Kidney (tissue), 13 donors: ENCODE measurements at regions not wholly inside any gene's neighbourhood (a gene's known extent, or its start where the extent isn't known, plus 50 kb on each side); places are given as distances from the start of the nearest gene placed in this dataset.

ENCODE experiments used
- DNase-seq, 5 donors: peaks; one replicate each; pipeline ENCODE4 v3.0.0-alpha.2; 2013 to 2020
- FAIRE-seq: peaks from 2 replicates; lab custom pipeline; 2012; peaks lifted over from hg19 to GRCh38; lab: Jason Lieb, UNC
- H3K27ac ChIP-seq, 2 donors: one replicate each; pipeline ENCODE4 v1.7.0; 2013; ENCODE audit warnings: low read depth in 2 of 2, low read length in 2 of 2, inconsistent platforms in 1 of 2
- H3K27me3 ChIP-seq: one replicate; pipeline ENCODE4 v1.7.1; 2013; ENCODE audit warnings: low read length, inconsistent platforms; ENCODE audit not compliant: control insufficient read depth, insufficient read depth
- H3K36me3 ChIP-seq, 3 donors: one replicate each; pipeline versions ENCODE4 v1.7.0 to v1.7.1; 2013; ENCODE audit warnings: low read length in 3 of 3, control low read depth in 1 of 3, inconsistent platforms in 1 of 3; ENCODE audit not compliant: insufficient read depth in 3 of 3, control insufficient read depth in 2 of 3
- H3K4me1 ChIP-seq, 3 donors: one replicate each; pipeline versions ENCODE4 v1.7.0 to v1.7.1; 2013; ENCODE audit warnings: low read length in 3 of 3, inconsistent platforms in 1 of 3, low read depth in 1 of 3; ENCODE audit not compliant: control insufficient read depth in 2 of 3, insufficient read depth in 2 of 3
- H3K4me3 ChIP-seq, 3 donors: one replicate each; pipeline versions ENCODE4 v1.7.0 to v1.8.1; 2013; ENCODE audit warnings: low read length in 3 of 3, control low read depth in 1 of 3, inconsistent platforms in 1 of 3
- H3K9ac ChIP-seq, 3 donors: one replicate each; pipeline versions ENCODE4 v1.7.0 to v1.7.1; 2013; ENCODE audit warnings: low read length in 3 of 3, control low read depth in 1 of 3, inconsistent platforms in 1 of 3
- H3K9me3 ChIP-seq, 3 donors: one replicate each; pipeline versions ENCODE4 v1.7.0 to v1.7.1; 2013; ENCODE audit warnings: low read length in 3 of 3, control low read depth in 1 of 3, inconsistent platforms in 1 of 3; ENCODE audit not compliant: control insufficient read depth in 2 of 3, insufficient read depth in 1 of 3
- CTCF ChIP-seq: IDR thresholded peaks from 3 replicates; pipeline ENCODE4 v1.5.1; 2012; ENCODE audit warnings: mild to moderate bottlenecking, moderate library complexity, borderline replicate concordance; ENCODE audit not compliant: insufficient read depth; ENCODE audit errors: extremely low read depth
- intact Hi-C: fragments of 100-400 bp; cut with DNase I; formaldehyde crosslinking; loops from one replicate; pipeline ENCODE4 v1.11.1; 2022
- donor health status: control.
- donor health status: control.
- donor health status: control.
- donor health status: control.
- donor health status: control.
- donor health status: DM: yes; HTN: yes; CAD: no.
- donor health status: Normal renal cell carcinoma (clear cell type).

DNA sequence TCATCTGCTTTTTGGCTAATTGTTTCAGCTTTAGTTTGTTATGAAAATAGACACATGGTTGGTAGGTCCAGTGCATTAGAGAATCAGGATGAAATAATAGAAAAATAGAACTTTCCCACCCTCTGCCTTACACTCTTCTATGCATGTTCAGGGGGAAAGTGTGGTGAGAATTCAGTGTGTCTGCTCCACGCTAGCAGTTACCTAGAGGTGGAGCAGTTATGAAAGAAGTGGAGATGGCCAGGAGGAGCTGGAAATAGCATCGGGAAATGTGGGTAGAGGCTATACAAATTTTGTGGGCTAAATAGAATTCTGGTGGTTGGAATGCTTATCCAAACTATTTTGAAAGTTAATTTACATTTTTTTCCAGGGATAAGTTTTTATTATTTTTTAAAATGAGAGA, 91.4 kb upstream of the MAD2L1 start:
- intact Hi-C loops, result loop anchor here (5.0 kb wide), 1 partner anchor 944 kb away; no protein-coding TSS in a partner anchor
- no peak for TF ChIP-seq CTCF
- FAIRE-seq (no peak), DNase-seq (peak in 1 of 5 donors; percentile 15)
- no peak overlapping the region for H3K27ac ChIP-seq
- H3K4me1 ChIP-seq, result no peaks in the 10 kb centered on the region
- H3K9ac ChIP-seq, result no peak overlapping the region
- no peaks in the 10 kb centered on the region for H3K9me3 ChIP-seq
- no peak overlapping the region for H3K4me3 ChIP-seq
- no peaks in the 10 kb centered on the region for H3K27me3 ChIP-seq
- no peaks in the 10 kb centered on the region for H3K36me3 ChIP-seq

DNA sequence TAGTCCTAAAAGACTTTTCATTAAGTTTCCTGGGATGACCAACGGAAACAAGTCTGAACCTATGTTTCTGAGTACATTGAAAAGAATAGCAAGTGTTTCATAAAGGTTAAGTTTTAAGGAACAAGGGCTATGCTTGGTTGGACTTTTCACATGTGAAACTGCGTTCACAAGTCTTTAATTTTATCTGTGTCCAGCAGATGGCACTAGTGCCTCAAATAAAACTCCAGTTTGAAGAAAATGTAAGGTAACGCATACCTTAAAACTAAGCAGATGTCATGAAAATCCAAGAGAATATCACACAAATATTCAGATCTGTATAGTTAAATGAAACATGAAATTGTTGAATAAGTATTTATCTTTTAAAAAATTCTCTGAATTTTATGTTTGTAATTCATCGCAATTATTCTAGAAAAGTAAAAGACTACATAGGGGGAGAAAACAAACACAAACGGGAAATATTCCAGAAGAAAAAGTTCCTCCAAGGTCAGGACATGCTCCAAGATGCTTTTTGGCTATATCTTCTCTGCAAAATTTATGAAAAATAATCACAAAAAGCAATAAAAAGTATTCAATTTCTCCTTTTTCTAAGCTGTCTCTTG, 89.6 kb upstream of the MAD2L1 start:
- TF ChIP-seq CTCF, result peak; percentile 68
- intact Hi-C loops, result loop anchor here (5.0 kb wide), 1 partner anchor 946 kb away; no protein-coding TSS in a partner anchor
- Histone ChIP-seq H3K36me3 (no peaks in the 10 kb centered on the region), H3K4me3 (no peak overlapping the region), H3K9me3 (no peaks in the 10 kb centered on the region), H3K4me1 (no peaks in the 10 kb centered on the region), H3K27ac (no peak overlapping the region), H3K9ac (no peak overlapping the region), H3K27me3 (no peaks in the 10 kb centered on the region)
- peak; percentile 96 for FAIRE-seq
- peak in 3 of 5 donors; percentile 42 to 89 (median 87) for DNase-seq

DNA sequence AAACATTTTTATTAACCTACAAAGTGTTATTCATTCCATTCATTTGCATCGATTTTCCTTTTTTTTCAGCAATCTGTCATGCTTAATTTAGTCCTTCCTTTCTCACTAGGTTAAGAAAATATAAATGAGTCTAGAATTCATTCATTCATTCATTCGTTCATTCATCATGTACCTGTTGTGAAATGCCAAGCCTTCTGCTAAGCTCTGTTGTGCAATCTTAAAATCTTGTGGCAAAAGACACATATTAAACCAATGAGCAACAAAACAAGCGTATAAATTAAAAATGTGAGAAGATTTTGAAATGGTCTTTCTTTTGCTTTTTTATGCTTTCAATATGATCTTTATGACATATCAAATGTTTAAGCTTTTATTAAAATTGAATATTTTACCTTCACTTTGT, 88.6 kb upstream of the MAD2L1 start:
- Histone ChIP-seq H3K36me3 (no peaks in the 10 kb centered on the region), H3K27me3 (no peaks in the 10 kb centered on the region), H3K9ac (no peak overlapping the region), H3K4me3 (no peak overlapping the region), H3K4me1 (no peaks in the 10 kb centered on the region), H3K9me3 (no peaks in the 10 kb centered on the region), H3K27ac (no peak overlapping the region)
- no peak for FAIRE-seq
- intact Hi-C loops, result loop anchor here (5.0 kb wide), 1 partner anchor 947 kb away; no protein-coding TSS in a partner anchor
- DNase-seq, result no peak
- no peak for TF ChIP-seq CTCF

DNA sequence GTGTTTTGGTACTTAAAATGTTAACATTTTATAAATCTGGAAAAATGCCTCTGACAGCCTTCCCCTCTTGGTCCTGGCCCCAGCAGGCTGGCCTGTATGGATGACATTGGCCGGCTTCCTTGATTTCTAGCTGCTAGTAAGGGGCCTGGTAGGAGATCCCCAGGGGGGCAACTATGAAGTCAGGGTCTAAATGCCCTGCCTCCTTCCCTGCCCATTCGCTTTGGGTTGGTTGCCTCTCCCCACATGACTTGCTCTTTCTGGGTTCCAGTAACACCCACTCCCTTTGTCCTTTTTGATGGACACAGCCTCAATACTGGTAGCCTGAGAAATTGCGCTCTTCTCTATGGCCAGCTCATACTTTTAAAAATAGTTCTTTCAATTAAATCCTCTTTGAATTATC, 78.0 kb upstream of the MAD2L1 start:
- DNase-seq, result no peak
- Histone ChIP-seq H3K9ac (no peak overlapping the region), H3K36me3 (no peaks in the 10 kb centered on the region), H3K4me3 (no peak overlapping the region), H3K27me3 (no peaks in the 10 kb centered on the region), H3K9me3 (no peaks in the 10 kb centered on the region), H3K27ac (no peak overlapping the region), H3K4me1 (no peaks in the 10 kb centered on the region)
- TF ChIP-seq CTCF, result no peak
- FAIRE-seq, result no peak
- intact Hi-C loops, result no loop called here
